ENCODE measurements at regions not wholly inside any gene's neighbourhood (a gene's known extent, or its start where the extent isn't known, plus 50 kb on each side); places are given as distances from the start of the nearest gene placed in this dataset.

GRCh38 chr13:22403144-22403543 is 732.3 kb downstream of the FGF9 start:
- no peak for TF ChIP-seq CTCF (IDR thresholded peaks at IDR 0.05; ENCODE audit: insufficient read depth, low read depth, low read length)
- no peak for TF ChIP-seq EZH2 (IDR thresholded peaks at IDR 0.05; ENCODE audit: insufficient read depth, low read length)
